Panc1 (cell line): ENCODE measurements at regions not wholly inside any gene's neighbourhood (a gene's known extent, or its start where the extent isn't known, plus 50 kb on each side); places are given as distances from the start of the nearest gene placed in this dataset.

Experiments
- ATAC-seq: fragments of 200-7000 bp; cut with Tn5 transposase; 2 replicates; pipeline ENCODE4 v1.9.1; 2020; ENCODE audit warnings: mild to moderate bottlenecking, moderate library complexity
- BruUV-seq: library from RNA; stranded (reverse); fragments of 400-500 nt; replicated peaks from 2 replicates; lab custom pipeline; 2021; lab: Mats Ljungman, UMichigan
- CTCF ChIA-PET: fragments of 300-600 bp; sonication (Branson Sonifier 250); formaldehyde crosslinking; loops from one replicate; lab custom pipeline; 2022; ENCODE audit warnings: antibody characterized with exemption; lab: Charles Lee
- POLR2A ChIA-PET: fragments of 300-600 bp; sonication (Branson Sonifier 250); formaldehyde crosslinking; loops from one replicate; lab custom pipeline; 2022; ENCODE audit warnings: antibody characterized with exemption; lab: Charles Lee
- DNase-seq: peaks from one replicate; pipeline ENCODE4 v3.0.0-alpha.2; 2010; ENCODE audit warnings: low read depth, low spot score
- H3K27ac ChIP-seq: 2 replicates; pipeline ENCODE4 v1.5.1; 2011; ENCODE audit warnings: mild to moderate bottlenecking, low read length, inconsistent platforms
- H3K27me3 ChIP-seq: fragments of 200-500 bp; sonication (Bioruptor generic); 2 replicates; pipeline ENCODE4 v1.6.0; 2014; ENCODE audit warnings: low read length, inconsistent platforms; ENCODE audit not compliant: control insufficient read depth, insufficient read depth
- H3K36me3 ChIP-seq: fragments of 200-500 bp; sonication (Bioruptor generic); 2 replicates; pipeline ENCODE4 v1.5.1; 2014; ENCODE audit warnings: inconsistent platforms, mild to moderate bottlenecking, low read length, moderate library complexity; ENCODE audit not compliant: control insufficient read depth, insufficient read depth
- H3K4me1 ChIP-seq: 2 replicates; pipeline ENCODE4 v1.5.1; 2011; ENCODE audit warnings: inconsistent platforms, mild to moderate bottlenecking, low read length, moderate library complexity; ENCODE audit not compliant: control insufficient read depth, insufficient read depth
- H3K4me3 ChIP-seq, 2 experiments: 2 replicates each; pipeline ENCODE4 v1.5.1; 2011 to 2012; ENCODE audit warnings: low read depth in 2 of 2, low read length in 2 of 2, mild to moderate bottlenecking in 2 of 2, inconsistent platforms in 1 of 2, moderate library complexity in 1 of 2
- H3K9me3 ChIP-seq: fragments of 200-500 bp; sonication (Bioruptor generic); 2 replicates; pipeline ENCODE4 v1.5.1; 2014; ENCODE audit warnings: low read depth, mild to moderate bottlenecking, inconsistent platforms, low read length, moderate library complexity; ENCODE audit not compliant: control insufficient read depth, insufficient read depth
- CTCF ChIP-seq: fragments of 450-650 bp; IDR thresholded peaks from 2 replicates; pipeline ENCODE4 v1.5.1; 2017; ENCODE audit warnings: mild to moderate bottlenecking
- POLR2AphosphoS5 ChIP-seq: IDR thresholded peaks from 2 replicates; pipeline ENCODE4 v1.6.1; 2012; ENCODE audit warnings: mild to moderate bottlenecking, low read depth, low read length, moderate library complexity
- REST ChIP-seq, 2 experiments: IDR thresholded peaks; 2 replicates each; pipeline ENCODE4 v1.6.1; 2011 to 2012; ENCODE audit warnings: low read depth in 2 of 2, control low read depth in 1 of 2, low read length in 1 of 2, mild to moderate bottlenecking in 1 of 2, moderate library complexity in 1 of 2; ENCODE audit not compliant: insufficient read depth in 1 of 2
- SIN3A ChIP-seq: IDR thresholded peaks from 2 replicates; pipeline ENCODE4 v1.6.1; 2012; ENCODE audit warnings: low read depth, mild to moderate bottlenecking, low read length, moderate library complexity, borderline replicate concordance; ENCODE audit not compliant: insufficient read depth
- TCF7L2 ChIP-seq: IDR thresholded peaks from 2 replicates; pipeline ENCODE4 v1.6.1; 2011; ENCODE audit warnings: mild to moderate bottlenecking, low read depth, low read length, inconsistent platforms
- in situ Hi-C: cut with HindIII; loops from 2 replicates; pipeline ENCODE4 v1.10.0; 2016; ENCODE audit warnings: low sequenced_read_pairs, low pct_unique_long_range_greater_than_20kb
- intact Hi-C: fragments of 100-400 bp; cut with micrococcal nuclease; formaldehyde crosslinking; loops from one replicate; pipeline ENCODE4 v1.10.0; 2022; ENCODE audit not compliant: unreplicated experiment

DNA sequence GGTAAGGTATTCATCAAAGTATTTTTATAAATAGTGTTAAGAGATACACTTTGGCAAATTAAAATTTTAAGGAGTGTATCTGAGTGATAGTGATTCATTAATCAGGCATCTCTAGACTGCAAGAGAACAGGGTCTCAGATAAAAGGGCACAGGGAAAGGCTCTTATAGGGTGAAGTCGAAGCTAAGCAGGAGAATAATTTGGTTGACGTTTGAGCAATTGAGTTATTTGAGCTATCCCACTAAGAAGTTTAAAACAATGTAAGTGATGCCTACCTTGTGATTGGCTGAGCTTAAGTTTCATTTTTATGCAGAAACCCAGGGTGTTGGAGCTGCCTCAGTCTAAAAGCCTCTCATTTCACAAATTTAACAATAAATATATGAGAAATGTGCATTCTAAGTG lies 125.3 kb downstream of the SLC6A15 start:
- Histone ChIP-seq H3K27me3 (no peaks in the 10 kb centered on the region), H3K9me3 (no peaks in the 10 kb centered on the region), H3K36me3 (no peaks in the 10 kb centered on the region), H3K4me1 (no peaks in the 10 kb centered on the region), H3K4me3 (no peak overlapping the region), H3K27ac (no peak overlapping the region)
- intact Hi-C loops: no loop called here
- DNase-seq: no peak
- TF ChIP-seq TCF7L2: no peak
- no peak for TF ChIP-seq CTCF
- no peak for TF ChIP-seq POLR2AphosphoS5
- no peak for TF ChIP-seq SIN3A
- no peak for TF ChIP-seq REST (IDR thresholded peaks at IDR 0.05; ENCODE audit: insufficient read depth in 1 of 2, low read depth in 2 of 2, low read length in 1 of 2)
- in situ Hi-C loops: no loop called here
- ChIA-PET CTCF (no interaction called here), POLR2A (no interaction called here)
- BruUV-seq: no TSS peak
- ATAC-seq: no peak

DNA sequence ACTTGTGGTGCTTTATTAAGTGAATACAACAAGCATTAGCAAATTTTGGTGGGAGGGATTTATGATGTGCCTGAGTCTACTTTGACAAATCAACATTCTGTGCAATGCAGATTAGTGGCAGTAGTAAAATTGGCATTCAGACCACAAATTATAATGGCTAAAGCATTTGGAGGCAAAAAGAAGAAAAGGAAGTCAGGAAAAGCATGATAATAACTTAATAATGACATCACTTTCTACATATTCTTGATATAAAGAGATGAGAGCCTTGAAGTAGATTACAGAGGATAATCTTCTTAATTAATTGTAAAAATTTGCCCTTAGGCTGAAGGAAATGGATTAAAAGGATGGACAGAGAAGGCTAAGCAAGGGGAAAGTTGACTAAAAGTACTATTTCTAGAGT lies 126.0 kb downstream of the SLC6A15 start:
- Histone ChIP-seq H3K4me1 (no peaks in the 10 kb centered on the region), H3K27ac (no peak overlapping the region), H3K36me3 (no peaks in the 10 kb centered on the region), H3K27me3 (no peaks in the 10 kb centered on the region), H3K9me3 (no peaks in the 10 kb centered on the region), H3K4me3 (no peak overlapping the region)
- CTCF ChIA-PET: no interaction called here
- TF ChIP-seq CTCF: no peak
- no peak for TF ChIP-seq TCF7L2
- no peak for TF ChIP-seq SIN3A
- BruUV-seq: no TSS peak
- no peak for DNase-seq
- POLR2A ChIA-PET: no interaction called here
- ATAC-seq: no peak
- intact Hi-C loops: no loop called here
- in situ Hi-C loops: no loop called here
